NCI-H1417 treated with DMSO at 0.1 percent for 48 hours (cell line): ENCODE measurements at regions not wholly inside any gene's neighbourhood (a gene's known extent, or its start where the extent isn't known, plus 50 kb on each side); places are given as distances from the start of the nearest gene placed in this dataset.

Experiments
- DNase-seq: peaks from one replicate; lab custom pipeline; 2025; lab: John Stamatoyannopoulos, UW

DNA sequence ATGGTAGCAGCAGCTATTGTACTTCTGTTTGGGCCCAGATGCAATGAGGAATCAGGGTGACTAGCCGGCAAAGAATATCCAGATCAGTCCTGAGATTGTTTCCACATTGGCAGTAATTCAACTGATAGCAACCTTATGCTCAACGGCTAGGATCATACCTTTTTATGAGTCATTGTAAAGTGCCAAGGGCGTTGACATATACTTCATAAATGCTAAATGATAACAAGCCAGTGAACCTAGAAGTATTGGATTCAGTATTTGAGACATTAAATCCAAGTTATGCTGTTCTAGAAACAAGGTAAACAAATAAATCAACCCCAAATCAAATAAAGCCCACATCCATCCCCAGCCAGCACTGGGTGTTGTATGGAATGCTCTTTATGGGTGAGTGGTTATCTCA is 207.1 kb upstream of the ZFHX3 start:
- no peak for DNase-seq

DNA sequence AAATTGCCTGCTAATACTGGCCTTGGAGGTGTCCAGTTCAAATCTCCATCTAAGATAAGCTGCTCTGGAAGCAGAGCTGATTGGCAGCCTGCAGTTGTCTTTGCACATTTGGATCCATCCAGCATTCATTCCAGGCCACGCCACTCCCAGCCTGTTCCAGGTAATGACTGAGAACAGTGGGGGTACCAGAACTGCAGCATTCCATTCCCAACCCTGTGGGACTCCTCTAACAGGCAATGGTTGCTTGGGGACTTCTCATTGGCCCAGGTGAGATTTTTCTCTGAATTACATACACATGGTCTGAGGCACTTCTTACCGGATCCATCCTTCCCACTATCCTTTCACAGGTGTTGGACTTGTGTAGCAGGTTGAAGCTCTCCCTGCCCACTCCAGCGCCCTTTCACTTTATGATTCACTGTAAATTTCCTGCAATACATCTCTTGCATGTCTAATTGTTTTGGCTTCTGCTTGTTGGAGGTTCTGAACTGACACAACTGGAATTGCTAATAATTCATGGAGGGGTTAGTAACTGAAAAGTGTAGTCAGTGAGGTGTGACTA is 206.1 kb upstream of the ZFHX3 start:
- DNase-seq, result no peak

DNA sequence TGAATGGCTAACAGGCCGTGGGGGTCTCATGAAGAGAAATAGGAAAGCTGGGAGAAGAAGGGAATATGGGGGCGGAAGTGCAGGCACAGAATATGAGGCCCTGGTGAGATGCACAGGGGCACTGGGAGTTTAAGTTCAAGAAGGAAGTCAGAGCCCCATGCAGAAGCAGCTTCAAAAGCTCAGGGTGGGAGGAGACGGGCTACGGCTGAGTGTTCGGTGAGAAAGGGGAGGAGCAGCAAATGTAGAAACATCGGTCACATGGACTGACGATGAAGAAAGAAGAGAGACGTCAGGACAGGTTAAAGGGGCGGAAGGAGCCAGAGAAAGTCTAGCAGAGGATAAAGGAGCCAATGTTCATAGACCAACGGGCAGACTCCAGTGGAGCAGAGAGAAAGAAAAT is 204.5 kb upstream of the ZFHX3 start:
- no peak for DNase-seq

DNA sequence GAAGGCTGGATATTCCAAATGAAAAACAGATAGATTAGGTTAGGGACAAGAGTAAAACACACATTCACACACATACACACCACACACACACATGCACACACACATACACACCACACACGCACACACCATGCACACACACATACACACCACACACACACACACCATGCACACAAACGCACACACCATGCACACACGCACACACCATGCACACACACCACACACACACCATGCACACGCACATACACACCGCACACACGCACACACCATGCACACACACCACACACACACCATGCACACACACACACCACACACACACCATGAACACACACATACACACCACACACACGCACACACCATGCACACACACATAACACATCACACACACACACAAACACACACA is 203.7 kb upstream of the ZFHX3 start:
- DNase-seq, result no peak

DNA sequence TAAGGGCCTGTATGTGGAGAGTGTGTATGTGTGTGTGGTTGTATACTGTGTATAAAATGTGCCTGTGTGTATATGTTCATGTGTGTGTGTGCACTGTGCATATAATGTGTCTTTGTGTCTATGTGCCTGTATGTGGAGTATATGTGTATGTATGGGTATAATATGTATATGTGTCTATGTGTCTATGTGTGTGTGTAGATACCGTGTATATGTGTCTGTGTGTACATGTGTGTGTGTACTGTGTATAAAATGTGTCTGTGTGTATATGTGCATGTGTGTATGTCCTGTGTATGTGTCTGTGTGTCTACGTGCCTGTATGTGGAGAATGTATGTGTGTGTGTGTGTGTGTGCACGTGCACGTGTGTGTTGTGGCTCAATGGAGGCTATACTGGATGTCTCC is 200.4 kb upstream of the ZFHX3 start:
- DNase-seq, result no peak

DNA sequence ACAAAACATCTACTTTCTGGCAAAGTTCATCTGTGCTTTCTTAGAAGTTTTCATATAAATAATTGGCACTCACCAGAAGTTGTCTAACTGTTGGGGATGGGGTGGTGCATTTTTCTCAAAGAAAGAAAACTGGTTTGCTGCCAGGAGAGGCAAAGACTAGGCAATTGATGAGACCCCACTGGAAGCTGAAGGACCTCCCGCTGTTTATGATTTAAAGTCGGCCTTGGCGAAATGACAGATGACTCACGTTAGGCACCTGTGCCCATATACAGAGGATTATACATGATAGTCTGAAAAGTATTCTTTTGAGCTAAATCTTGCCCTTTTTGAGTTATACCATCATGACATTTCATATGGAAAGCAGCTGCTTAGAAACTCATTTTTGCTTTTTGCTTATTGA is 193.0 kb upstream of the ZFHX3 start:
- DNase-seq, result no peak

DNA sequence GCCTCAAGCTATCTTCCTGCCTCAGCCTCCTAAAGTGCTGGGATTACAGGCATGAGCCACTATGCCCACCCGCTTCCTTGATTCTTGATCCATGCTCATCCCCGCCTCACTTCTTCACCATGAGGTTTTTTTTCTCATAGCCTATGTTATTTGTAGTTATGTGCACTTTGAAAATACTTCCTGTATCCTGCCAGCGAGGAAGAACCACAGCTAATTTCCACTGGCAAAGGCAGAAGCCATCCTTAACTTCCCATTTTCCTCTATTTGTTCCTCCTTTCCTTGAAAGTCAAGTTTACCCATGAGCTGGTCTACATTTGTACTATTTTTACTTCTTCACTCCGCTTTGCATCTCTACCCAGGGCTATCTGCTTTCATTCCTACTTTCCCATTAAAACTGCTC is 189.7 kb upstream of the ZFHX3 start:
- no peak for DNase-seq

DNA sequence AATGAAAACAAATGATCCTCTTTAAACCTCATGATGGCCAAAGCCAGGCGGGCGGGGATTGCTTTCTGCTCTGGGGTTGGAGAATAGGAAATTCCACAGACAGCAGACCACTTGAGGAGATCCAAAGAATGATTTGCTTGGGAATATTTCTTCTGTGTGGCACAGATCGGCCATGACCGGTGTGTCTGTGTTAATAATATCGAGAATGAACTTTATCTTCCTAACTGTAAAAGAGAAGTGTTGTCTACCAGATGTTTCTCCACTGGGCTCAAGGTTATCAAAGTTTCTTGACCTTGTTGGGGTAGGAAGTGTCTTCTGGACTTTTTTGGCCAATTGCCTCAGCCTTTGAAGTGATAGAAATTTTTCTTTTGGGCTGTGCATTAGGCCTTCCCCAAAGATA is 186.6 kb upstream of the ZFHX3 start:
- no peak for DNase-seq

DNA sequence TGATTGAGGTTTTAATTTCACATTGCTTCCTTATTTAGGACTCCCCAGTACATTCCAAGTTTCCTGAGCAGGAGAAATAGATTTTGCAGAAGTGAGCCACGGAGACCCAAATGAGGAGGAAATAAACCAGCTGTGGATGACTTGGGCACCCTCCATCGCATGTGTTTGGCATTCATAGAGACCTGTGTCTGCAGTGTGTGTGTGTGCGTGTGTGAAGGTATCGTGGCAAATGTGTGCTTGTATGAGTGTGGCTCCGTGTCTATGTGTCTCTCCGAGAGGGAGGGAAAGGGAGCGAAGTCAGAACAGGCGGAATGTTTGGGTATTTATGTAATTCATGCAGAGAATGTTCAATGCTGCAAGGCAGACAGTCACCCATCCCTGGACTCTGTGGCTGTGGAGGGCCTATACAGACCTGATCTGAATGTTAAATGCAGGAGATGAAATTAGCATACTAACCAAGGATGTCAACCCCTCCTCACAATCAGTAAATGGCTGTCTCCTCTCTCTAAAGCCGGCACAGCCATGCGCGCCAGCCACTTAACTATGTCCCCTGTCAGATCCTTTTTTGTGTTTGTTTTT is 186.0 kb upstream of the ZFHX3 start:
- no peak for DNase-seq

DNA sequence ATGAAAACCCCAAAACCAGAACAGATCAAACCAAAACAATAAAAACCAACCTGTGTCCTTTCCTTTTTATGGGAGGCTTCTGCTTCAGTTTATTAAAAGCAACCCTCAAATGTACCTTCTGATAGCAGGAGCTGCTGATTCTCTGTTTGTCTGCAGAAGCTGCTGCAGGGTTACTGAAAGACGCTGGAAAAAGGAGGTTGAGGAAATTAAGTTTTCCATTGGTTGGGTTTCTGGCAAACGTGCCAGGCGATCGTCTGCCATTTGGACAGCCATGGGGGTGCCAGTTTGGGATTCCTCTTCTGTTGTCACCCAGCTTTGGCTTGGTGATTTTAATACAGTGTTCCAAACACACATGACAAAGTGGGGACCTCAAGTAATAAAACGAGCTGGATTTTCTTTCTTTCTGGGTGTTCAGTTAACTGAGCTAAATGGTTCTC is 185.4 kb upstream of the ZFHX3 start:
- DNase-seq, result no peak

DNA sequence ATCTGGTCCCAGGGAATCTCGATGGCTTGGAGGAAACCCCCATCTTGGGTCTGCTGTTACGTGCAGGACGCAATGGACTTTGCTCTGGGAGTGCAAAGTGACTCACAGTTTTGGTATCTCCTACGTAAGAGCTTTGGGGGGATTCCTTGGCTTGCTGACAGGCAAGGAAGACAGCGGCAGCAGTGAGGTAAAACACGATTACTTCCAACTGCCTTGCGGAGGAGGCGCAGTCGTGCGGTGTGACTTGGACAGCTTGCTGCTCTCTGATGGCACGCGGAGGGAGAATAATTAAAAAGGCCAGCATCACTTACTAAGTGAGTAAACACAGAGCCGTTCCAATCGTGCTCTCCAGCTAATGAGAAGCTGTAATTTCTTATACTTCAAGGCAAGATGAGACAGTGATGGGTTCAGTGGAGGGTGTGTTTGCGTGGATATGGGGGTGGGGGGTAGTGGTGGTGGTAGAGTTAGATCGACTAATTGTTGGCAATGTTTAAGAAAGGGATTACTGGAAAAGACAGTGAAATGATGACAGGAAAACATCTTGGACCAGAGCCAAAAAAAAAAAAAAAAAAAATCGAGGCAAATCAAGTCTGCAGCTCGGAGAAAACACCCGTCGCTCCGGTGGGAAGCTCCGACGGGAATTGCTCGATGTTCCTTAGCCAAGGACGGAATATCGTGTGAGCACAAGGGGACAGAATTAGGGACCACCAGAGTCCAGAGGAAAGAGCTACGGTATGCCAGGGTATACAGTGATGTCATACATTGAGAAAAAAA is 184.8 kb upstream of the ZFHX3 start:
- DNase-seq, result no peak

DNA sequence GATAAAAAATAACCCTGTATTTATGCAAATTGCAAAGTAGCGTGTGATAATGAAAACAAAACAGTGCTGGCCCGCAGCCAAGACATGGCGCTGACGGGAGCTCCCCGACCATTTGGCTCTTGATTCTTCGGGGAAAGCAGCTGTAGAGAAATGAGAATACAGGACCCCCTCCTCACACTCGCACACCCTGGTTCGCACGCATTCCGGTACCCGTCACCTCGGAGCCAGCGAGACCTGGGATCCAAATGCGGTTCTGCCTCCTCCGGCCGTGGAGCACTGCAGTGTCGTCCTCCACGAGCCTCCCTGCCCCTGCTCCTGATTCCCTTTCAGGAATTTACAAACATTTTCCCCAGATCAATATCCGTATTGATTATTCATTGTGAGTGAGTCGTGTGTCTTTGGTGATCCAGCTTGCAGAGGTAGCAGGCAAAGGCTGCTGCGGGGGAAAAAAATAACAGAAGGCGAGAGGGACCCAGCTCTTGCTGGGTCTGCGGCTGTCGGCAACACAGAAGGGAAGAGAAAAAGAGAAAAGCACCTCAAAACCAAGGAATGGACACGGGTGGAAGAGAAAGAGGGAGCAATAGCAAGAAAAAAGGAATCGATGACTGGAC is 184.1 kb upstream of the ZFHX3 start:
- no peak for DNase-seq

DNA sequence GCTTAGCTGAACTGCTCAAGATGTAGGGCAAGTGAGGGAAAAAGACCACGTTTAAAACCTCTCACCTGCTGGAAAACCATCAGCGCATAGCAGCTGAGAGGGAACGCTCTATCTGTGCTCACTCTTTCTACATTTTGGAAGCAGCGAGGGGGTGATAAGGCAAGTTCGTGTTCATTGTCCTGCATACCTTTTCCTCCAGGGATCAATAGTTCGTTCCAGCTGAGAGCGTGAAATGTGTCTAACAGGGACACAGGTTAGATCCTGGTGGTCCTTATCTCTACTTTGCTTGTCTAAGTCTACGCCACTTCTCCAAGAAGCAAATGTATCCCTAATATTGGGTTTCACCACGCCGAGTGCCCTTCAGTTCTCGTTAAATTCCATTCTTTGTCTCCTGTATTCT is 183.5 kb upstream of the ZFHX3 start:
- no peak for DNase-seq

DNA sequence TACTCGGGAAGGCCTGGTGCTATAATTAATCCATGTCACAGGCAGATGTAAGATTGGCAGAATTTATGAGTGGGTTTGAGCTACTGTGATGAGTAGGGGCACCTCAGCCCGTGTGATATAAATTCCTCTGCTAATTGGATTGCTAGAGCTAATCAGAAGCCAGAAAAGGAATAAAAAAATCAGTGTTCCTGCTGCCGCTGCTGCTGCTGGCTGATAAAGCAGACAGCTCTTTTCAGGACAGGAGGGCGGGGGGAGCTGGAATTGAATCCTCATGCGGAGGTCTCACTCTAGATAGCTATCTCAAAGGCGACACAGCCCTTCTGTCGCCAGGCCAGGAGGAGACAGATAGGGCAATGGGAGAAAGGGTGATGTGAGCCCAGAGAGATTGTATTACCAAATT is 182.7 kb upstream of the ZFHX3 start:
- DNase-seq, result no peak

DNA sequence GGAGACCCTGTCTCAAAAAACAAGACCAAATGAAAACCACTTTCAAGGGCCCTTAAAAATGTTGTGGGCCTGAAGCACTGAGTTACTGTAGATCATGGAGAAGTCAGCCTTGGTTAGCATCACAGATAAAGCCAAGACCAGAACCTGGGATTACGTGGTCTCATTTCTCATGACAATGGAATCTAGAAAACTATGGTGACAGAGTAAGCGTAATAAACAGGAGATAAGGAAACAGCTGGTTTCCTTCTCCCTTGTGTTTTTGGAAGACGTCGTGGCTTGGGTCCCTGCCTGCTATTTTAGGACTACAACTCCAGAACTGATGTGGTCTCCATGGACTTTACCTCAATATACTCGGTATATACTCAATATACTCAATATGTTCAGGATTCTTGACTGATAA is 180.7 kb upstream of the ZFHX3 start:
- no peak for DNase-seq

DNA sequence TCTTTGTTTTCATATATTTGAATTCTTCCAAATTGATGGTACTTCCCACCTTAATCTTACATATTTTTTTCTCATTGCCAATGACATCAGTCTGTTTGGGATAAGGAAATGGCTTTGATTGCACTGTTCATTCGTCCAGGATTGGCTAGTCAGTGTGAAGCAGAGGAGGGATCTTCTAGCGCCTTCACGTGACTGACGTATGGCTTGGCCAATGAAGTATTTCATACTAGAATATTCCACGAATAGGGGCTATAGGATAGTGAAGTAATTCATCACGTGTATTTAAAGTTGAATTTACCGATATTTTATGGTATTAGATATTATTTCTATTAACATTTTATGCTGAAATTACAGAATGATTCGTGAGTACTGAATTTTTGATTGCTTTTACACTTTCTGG is 178.7 kb upstream of the ZFHX3 start:
- no peak for DNase-seq

DNA sequence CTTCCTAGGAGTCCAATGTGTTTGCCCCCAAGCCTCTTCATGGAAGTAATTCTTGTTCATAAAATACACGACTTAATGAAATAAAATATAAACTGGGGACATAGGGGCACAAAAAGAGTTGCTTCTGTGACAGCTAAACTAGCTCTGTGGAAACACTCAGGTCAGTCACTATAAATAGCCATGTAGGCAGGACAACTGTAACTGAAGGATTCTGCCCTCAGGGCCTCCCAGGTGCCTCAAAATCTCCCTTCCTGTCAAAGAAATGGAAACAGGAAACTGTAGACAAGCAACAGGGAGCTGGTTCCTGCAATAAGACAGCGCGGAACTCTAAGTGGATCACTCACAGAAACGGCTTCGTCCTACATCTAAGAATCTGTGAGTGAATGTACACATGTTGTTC is 178.1 kb upstream of the ZFHX3 start:
- DNase-seq, result no peak

DNA sequence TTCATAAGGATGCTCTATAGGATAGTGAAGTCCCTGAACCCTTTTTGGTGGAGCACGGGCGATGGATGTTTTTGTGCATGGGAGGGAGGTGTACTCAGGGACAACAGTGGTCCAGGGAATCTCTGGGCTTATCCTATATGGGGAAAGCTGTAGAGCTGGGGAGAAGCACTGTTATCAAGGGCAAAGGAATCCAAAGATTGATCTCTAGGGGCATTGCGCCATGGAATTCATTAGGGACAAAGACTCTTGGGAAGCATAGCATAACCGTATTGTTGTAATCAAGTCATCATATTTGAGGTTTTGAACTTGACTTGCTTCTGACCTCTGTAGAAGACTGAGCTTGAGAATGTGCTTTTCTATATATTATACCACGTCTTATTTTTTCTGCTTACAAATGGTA is 172.9 kb upstream of the ZFHX3 start:
- DNase-seq, result no peak

DNA sequence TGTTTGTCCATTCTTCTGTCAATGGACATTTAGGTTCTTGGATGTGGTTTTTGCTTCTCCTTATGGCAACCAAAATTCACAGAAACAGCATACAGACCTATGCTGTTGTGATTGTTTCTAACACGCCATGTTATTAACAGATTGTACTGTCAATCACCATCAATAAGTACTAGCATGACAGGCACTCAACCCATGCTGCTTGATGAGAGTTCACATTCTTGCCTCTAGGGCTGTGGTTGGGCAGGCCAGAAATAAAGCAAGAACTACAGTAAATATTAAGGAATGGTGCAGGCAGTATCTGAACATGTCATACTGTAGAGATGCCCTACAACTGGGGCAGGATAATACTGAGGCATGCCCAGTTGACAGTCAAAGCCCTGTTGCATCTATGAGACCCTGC is 171.2 kb upstream of the ZFHX3 start:
- DNase-seq, result no peak

DNA sequence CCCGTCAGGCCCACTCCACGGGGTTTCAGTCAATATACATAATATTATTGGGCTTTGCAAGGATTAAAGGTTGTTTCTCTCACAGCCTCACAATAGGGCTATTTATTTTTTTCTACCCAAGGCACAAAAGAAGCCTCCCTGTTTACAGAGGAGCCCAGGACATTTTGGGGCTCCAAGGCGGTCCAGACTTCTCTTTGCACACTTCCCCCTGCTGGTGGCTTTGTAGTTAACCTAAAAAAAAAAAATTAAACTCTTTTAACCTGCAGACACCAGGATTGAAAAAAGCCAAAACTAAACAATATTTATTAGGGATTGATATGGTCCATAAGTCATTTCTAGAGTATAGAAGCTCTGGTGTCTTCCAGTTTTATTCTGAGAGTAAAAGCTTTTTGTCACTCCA is 169.7 kb upstream of the ZFHX3 start:
- no peak for DNase-seq

DNA sequence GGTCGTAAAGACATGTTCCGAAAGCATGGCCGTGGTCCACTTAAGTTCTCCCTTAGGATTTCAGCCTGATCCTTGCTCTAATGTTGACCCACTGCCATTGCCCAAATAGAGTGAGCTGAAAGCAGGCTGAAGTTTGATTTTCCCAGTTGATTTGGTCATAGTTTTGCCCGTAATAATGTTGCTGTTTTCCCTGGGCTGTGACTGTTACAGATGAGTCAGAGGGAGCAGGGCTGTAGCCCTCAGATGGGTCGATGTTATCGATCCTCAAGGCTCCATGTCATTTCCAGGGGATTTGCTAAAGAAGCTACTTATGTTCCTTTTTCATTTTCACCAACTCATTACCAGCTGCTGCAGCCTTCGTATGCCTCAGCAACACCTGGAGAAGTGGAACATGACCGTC is 169.0 kb upstream of the ZFHX3 start:
- no peak for DNase-seq

DNA sequence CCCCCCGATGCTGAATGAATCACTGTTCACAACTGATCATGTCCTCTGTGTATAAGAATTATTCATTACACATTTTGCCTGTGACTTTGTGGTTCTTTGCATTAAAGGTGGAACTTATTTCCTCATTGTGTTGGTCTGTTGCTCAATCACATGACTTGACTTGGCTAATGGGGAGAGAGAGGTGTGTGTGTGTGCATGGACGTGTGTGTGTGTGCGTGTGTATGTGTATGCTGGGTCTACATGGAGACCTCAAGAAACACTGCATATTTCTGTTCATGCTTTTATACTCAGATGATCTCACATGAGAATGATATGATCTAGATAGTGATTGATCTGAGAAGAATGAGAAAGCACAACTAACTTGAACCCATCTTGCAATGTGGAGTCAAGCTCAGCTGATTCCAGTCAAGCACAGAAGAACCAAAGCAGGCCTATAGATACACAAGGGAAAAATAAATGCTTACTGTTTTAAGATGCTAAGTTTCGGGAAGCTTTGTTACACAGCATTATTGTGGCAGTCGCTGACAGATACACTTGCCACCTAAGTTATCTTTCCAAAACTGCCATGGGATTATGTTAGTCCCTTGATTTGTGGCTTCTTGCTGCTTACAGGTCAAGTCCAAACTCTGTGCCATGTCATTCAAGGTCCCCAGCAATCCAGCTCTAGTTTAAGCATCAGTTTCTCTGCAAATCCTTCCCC is 167.9 kb upstream of the ZFHX3 start:
- DNase-seq, result no peak
